Common myeloid progenitor, CD34-positive (primary cell): ENCODE measurements at regions not wholly inside any gene's neighbourhood (a gene's known extent, or its start where the extent isn't known, plus 50 kb on each side); places are given as distances from the start of the nearest gene placed in this dataset.

Experiments
- CTCF ChIA-PET: fragments of 350-600 bp; sonication (Branson Sonifier 250); formaldehyde crosslinking; loops from one replicate; lab custom pipeline; 2021; ENCODE audit warnings: antibody characterized with exemption; lab: Charles Lee
- POLR2A ChIA-PET: fragments of 350-600 bp; sonication (Branson Sonifier 250); formaldehyde crosslinking; loops from one replicate; lab custom pipeline; 2021; ENCODE audit warnings: antibody characterized with exemption; lab: Charles Lee
- DNase-seq, 3 donors: peaks; one replicate each; pipeline versions ENCODE4 v3.0.0 to v3.0.0-alpha.2; 2013
- H3K27ac ChIP-seq, 2 experiments: 1 replicate in 1 of 2; 2 replicates in 1 of 2; pipeline ENCODE4 v1.7.0; 2013; ENCODE audit warnings: inconsistent platforms in 2 of 2, low read length in 2 of 2, mild to moderate bottlenecking in 2 of 2, low read depth in 1 of 2, moderate library complexity in 1 of 2; ENCODE audit not compliant: severe bottlenecking in 2 of 2, insufficient read depth in 1 of 2, poor library complexity in 1 of 2
- H3K27me3 ChIP-seq, 5 experiments: replicated peaks in 2 of 5; 1 replicate in 3 of 5; 2 replicates in 2 of 5; pipeline versions ENCODE4 v1.6.1 to v1.7.0; 2013; ENCODE audit warnings: low read length in 4 of 5, mild to moderate bottlenecking in 2 of 5, moderate library complexity in 2 of 5, inconsistent platforms in 1 of 5; ENCODE audit not compliant: insufficient read depth in 5 of 5, control insufficient read depth in 4 of 5
- H3K36me3 ChIP-seq, 4 experiments: 1 replicate in 2 of 4; 2 replicates in 2 of 4; pipeline versions ENCODE4 v1.6.1 to v1.7.0; 2013; ENCODE audit warnings: low read length in 3 of 4, control low read depth in 1 of 4, mild to moderate bottlenecking in 1 of 4; ENCODE audit not compliant: control insufficient read depth in 4 of 4, insufficient read depth in 4 of 4
- H3K4me1 ChIP-seq, 4 experiments: 1 replicate in 3 of 4; 2 replicates in 1 of 4; pipeline versions ENCODE4 v1.6.1 to v1.7.1; 2013; ENCODE audit warnings: low read length in 3 of 4, mild to moderate bottlenecking in 3 of 4, control low read depth in 1 of 4, inconsistent platforms in 1 of 4, moderate library complexity in 1 of 4; ENCODE audit not compliant: control insufficient read depth in 4 of 4, insufficient read depth in 4 of 4; ENCODE audit errors: control extremely low read depth in 1 of 4
- H3K4me3 ChIP-seq, 7 experiments: 1 replicate in 4 of 7; 2 replicates in 3 of 7; pipeline versions ENCODE4 v1.5.1 to v1.7.0; 2013; ENCODE audit warnings: mild to moderate bottlenecking in 7 of 7, low read length in 6 of 7, moderate library complexity in 6 of 7, inconsistent platforms in 2 of 7, low read depth in 2 of 7, control low read depth in 1 of 7; ENCODE audit not compliant: insufficient read depth in 4 of 7, control insufficient read depth in 1 of 7; ENCODE audit errors: extremely low read depth in 1 of 7
- H3K9me3 ChIP-seq, 5 experiments: 1 replicate in 4 of 5; 2 replicates in 1 of 5; pipeline versions ENCODE4 v1.6.1 to v1.7.1; 2013; ENCODE audit warnings: low read length in 4 of 5, mild to moderate bottlenecking in 2 of 5, inconsistent platforms in 1 of 5, low read depth in 1 of 5, moderate library complexity in 1 of 5; ENCODE audit not compliant: control insufficient read depth in 4 of 5, insufficient read depth in 2 of 5; ENCODE audit errors: control extremely low read depth in 1 of 5
- WGBS: methylation state at CpG from one replicate; pipeline ENCODE4 v1.1.5; 2013; ENCODE audit not compliant: insufficient coverage; 5-methylcytosine and 5-hydroxymethylcytosine counted together

DNA sequence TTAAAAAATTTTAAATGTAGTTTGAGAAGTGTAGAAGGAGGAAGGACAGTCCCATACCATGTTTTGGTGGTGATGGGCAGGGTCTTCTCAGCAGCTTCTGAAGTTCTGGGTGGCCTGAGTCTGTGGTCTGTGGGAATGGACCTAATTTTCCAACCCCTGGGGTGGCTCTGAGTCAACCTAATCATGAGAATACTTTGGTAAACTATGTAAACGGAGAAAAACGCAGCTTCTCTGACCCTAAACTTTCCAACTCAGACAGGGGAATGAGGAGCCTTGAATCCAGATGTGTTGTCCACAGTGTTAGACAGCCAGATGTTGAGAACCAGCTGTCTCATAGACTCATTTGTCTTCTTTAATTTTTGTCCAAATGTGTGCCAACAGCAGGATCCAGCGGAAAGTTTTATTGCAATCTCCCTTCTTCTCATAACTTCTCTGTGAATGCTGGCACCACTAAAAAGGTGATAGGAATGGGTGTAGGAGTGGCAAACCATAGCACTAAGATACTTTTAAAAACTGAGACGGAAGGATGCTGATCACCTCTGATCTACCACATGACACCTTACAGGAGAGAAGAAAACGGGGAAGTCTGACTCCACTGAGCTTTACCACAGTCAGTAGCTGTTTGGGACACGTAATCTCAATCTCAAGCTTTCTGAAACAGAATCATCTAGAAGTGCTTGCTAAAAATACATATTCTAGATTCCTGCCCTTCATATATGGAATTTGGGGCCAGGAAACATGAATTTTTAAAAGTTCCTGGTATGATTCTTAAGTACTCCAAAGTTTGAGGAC lies 90.5 kb upstream of the PHYHIPL start:
- H3K36me3 ChIP-seq = no peaks in the 10 kb centered on the region
- no peak overlapping the region for H3K27ac ChIP-seq
- POLR2A ChIA-PET = no interaction called here
- H3K4me1 ChIP-seq = no peaks in the 10 kb centered on the region
- H3K4me3 ChIP-seq = no peak overlapping the region
- CTCF ChIA-PET = no interaction called here
- DNase-seq = no peak
- H3K27me3 ChIP-seq = no peaks in the 10 kb centered on the region
- no peaks in the 10 kb centered on the region for H3K9me3 ChIP-seq
- WGBS = 91% methylated on average over 3 of the region's 6 CpGs

- POLR2A ChIA-PET = no interaction called here
- no peaks in the 10 kb centered on the region for H3K36me3 ChIP-seq
- no peaks in the 10 kb centered on the region for H3K9me3 ChIP-seq
- DNase-seq = no peak
- H3K27me3 ChIP-seq = no peaks in the 10 kb centered on the region
- H3K4me3 ChIP-seq = no peak overlapping the region
- CTCF ChIA-PET = no interaction called here
- H3K4me1 ChIP-seq = no peaks in the 10 kb centered on the region
- H3K27ac ChIP-seq = no peak overlapping the region
Measured at GRCh38 chr10:59087486-59087885, 89.0 kb upstream of the PHYHIPL start.

- ChIA-PET POLR2A (no interaction called here), CTCF (no interaction called here)
- 96% methylated on average over 6 of the region's 11 CpGs for WGBS
- Histone ChIP-seq H3K9me3 (no peaks in the 10 kb centered on the region), H3K27me3 (no peaks in the 10 kb centered on the region), H3K36me3 (no peaks in the 10 kb centered on the region), H3K27ac (no peak overlapping the region), H3K4me1 (no peaks in the 10 kb centered on the region), H3K4me3 (no peak overlapping the region)
- no peak for DNase-seq
Measured at GRCh38 chr10:59088912-59089573, 87.4 kb upstream of the PHYHIPL start.

- ChIA-PET CTCF (interaction anchor here (1.0 to 1.3 kb wide), 2 partner anchors 10 kb away, joined by 3 read pairs; no protein-coding TSS in a partner anchor), POLR2A (no interaction called here)
- DNase-seq = no peak
- H3K27me3 ChIP-seq = no peaks in the 10 kb centered on the region
- H3K36me3 ChIP-seq = no peaks in the 10 kb centered on the region
- H3K9me3 ChIP-seq = no peaks in the 10 kb centered on the region
- H3K27ac ChIP-seq = no peak overlapping the region
- H3K4me1 ChIP-seq = no peaks in the 10 kb centered on the region
- H3K4me3 ChIP-seq = no peak overlapping the region
- WGBS = 65% methylated on average over 3 of the region's 3 CpGs
Measured at GRCh38 chr10:59090817-59091622, 85.4 kb upstream of the PHYHIPL start.

- Histone ChIP-seq H3K4me1 (no peaks in the 10 kb centered on the region), H3K27me3 (no peaks in the 10 kb centered on the region), H3K27ac (no peak overlapping the region), H3K4me3 (no peak overlapping the region), H3K36me3 (no peaks in the 10 kb centered on the region), H3K9me3 (no peaks in the 10 kb centered on the region)
- ChIA-PET CTCF (interaction anchor here (1.6 kb wide), 1 partner anchor 10 kb away, joined by 4 read pairs; no protein-coding TSS in a partner anchor), POLR2A (interaction anchor here (0.5 kb wide), 1 partner anchor 38 kb away, joined by 3 read pairs; no protein-coding TSS in a partner anchor)
- DNase-seq = no peak
- WGBS = 83% methylated on average over 2 of the region's 2 CpGs
Measured at GRCh38 chr10:59093461-59093860, 83.0 kb upstream of the PHYHIPL start.

DNA sequence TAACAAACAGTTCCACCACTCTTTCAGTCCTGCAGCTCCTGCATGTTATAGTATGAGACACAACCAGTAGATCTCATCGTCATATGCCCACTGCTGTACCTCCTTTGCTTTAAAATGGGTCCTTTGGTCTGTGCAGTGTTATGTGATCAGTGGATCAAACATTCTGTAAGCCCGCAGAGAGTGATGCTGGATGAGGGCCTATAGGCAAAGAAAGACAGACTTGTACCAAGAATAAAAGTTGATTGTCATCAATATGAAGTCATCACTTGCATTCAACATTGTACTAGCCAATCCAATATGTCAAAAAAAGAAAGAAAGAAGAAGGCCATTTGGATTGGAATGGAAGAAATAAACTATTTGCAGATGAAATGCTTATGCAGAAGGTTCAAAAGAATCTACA lies 79.8 kb upstream of the PHYHIPL start:
- no peak overlapping the region for H3K27ac ChIP-seq
- H3K4me3 ChIP-seq = no peak overlapping the region
- ChIA-PET POLR2A (no interaction called here), CTCF (interaction anchor here (0.6 kb wide), 1 partner anchor 697 kb away, joined by 4 read pairs; no protein-coding TSS in a partner anchor)
- H3K4me1 ChIP-seq = no peaks in the 10 kb centered on the region
- 100% methylated on average over 1 of the region's 2 CpGs for WGBS
- no peak for DNase-seq
- H3K9me3 ChIP-seq = no peaks in the 10 kb centered on the region
- H3K36me3 ChIP-seq = no peaks in the 10 kb centered on the region
- H3K27me3 ChIP-seq = no peaks in the 10 kb centered on the region
